ENCODE measurements at regions not wholly inside any gene's neighbourhood (a gene's known extent, or its start where the extent isn't known, plus 50 kb on each side); places are given as distances from the start of the nearest gene placed in this dataset.

DNA sequence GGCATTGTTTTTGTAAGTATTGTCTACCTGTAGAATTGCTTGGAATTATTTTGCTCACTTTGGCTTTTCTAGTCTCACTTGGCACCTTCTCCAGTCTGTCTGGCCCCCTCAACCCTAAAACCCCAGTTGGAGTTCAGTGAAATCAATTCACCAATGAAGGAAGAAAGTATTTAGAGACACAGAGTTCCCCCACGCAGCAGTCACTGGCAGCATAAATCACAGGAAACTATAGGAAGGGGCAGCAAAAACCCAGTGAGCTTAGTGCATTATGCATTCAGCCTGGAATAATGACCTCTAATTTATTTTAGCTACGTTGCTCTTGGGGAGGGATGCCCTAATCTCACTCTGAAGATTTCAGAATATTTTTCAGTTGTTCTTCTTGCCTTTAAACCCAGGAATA lies 204.7 kb upstream of the BLID start:
- no peak for TF ChIP-seq POLR2AphosphoS5 (IDR thresholded peaks at IDR 0.05; ENCODE audit: borderline replicate concordance, low read depth, low read length)
- TF ChIP-seq EZH2 (IDR thresholded peaks at IDR 0.05) = no peak
- no peak for TF ChIP-seq FOXP2 (optimal IDR thresholded peaks at IDR 0.05; ENCODE audit: control extremely low read depth, extremely low read length, insufficient read depth)

All from SK-N-MC (cell line).